A549 (cell line): ENCODE measurements at regions not wholly inside any gene's neighbourhood (a gene's known extent, or its start where the extent isn't known, plus 50 kb on each side); places are given as distances from the start of the nearest gene placed in this dataset.

Experiments used
- BHLHE40 ChIP-seq: IDR thresholded peaks from 2 replicates; pipeline ENCODE4 v1.6.1; 2012; ENCODE audit warnings: low read depth, low read length, inconsistent platforms
- EP300 ChIP-seq, 2 experiments: fragments of >200 bp; sonication (Bioruptor Twin); formaldehyde crosslinking; IDR thresholded peaks; 2 replicates in 1 of 2; 3 replicates in 1 of 2; pipeline ENCODE4 v1.6.1; 2016 to 2017
- GATA3 ChIP-seq: IDR thresholded peaks from 2 replicates; pipeline ENCODE4 v1.6.1; 2012; ENCODE audit warnings: borderline replicate concordance
- JUN ChIP-seq, 2 experiments: fragments of >200 bp; sonication (Bioruptor Twin); formaldehyde crosslinking; IDR thresholded peaks; 2 replicates in 1 of 2; 3 replicates in 1 of 2; pipeline ENCODE4 v1.6.1; 2016 to 2017
- NFE2L2 ChIP-seq: fragments of 150-350 bp; conservative IDR thresholded peaks from 2 replicates; pipeline ENCODE4 v1.6.1; 2014; ENCODE audit warnings: low read length
- PHF8 ChIP-seq: fragments of 200-600 bp; sonication (generic); IDR thresholded peaks from 2 replicates; pipeline ENCODE4 v1.6.1; 2016; ENCODE audit warnings: low read depth, mild to moderate bottlenecking, antibody characterized with exemption, moderate library complexity, borderline replicate concordance
- POLR2A ChIP-seq: IDR thresholded peaks from 2 replicates; pipeline ENCODE4 v1.6.1; 2012; ENCODE audit warnings: mild to moderate bottlenecking, low read length
- RAD21 ChIP-seq, 2 experiments: fragments of >200 bp in 1 of 2; sonication (Bioruptor Twin) in 1 of 2; formaldehyde crosslinking in 1 of 2; IDR thresholded peaks in 1 of 2; conservative IDR thresholded peaks in 1 of 2; 2 replicates in 1 of 2; 3 replicates in 1 of 2; pipeline ENCODE4 v1.6.1; 2012 to 2018; ENCODE audit warnings: inconsistent platforms in 1 of 2
- RCOR1 ChIP-seq: fragments of 150-350 bp; IDR thresholded peaks from 2 replicates; pipeline ENCODE4 v1.6.1; 2014; ENCODE audit warnings: antibody characterized with exemption, low read length, low read depth
- SMC3 ChIP-seq: fragments of >200 bp; sonication (Bioruptor Twin); formaldehyde crosslinking; IDR thresholded peaks from 3 replicates; pipeline ENCODE4 v1.6.1; 2018; ENCODE audit warnings: inconsistent platforms
- TF ChIP-seq, protein P1 (sequence below): fragments of >200 bp; sonication (Bioruptor Twin); formaldehyde crosslinking; IDR thresholded peaks from 3 replicates; pipeline ENCODE4 v1.5.1; 2016

DNA sequence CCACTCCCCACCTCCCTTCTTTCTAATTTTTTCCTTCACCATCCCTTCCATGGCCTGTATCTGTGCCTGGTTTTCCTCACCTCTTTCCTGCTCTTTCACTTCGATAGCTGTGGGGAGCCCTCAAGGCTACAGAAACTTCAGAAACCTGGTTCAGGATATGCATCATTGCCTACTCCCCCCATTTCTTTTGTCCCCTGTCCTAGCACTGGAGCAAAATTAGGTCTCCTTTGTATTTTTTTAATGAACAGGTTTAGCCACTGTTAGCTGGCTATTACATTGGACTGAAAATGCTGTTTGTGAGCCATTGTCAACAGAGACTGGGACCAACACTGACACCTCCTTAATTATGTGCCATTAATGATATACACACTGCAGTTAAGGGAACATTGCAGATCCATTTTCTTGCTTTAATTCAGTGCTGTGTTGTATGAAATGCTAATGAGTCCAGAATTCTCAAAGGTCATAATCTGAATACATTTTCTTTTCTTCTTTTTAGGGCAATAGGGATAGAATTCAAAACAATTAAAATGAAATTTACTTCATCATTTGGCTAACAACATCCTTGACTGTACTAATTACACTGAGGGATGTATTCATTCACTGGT lies 138.6 kb downstream of the PDCD6IP start:
- no peak for TF ChIP-seq POLR2A
- no peak for TF ChIP-seq PHF8
- TF ChIP-seq BHLHE40, result no peak
- TF ChIP-seq, protein P1, sequence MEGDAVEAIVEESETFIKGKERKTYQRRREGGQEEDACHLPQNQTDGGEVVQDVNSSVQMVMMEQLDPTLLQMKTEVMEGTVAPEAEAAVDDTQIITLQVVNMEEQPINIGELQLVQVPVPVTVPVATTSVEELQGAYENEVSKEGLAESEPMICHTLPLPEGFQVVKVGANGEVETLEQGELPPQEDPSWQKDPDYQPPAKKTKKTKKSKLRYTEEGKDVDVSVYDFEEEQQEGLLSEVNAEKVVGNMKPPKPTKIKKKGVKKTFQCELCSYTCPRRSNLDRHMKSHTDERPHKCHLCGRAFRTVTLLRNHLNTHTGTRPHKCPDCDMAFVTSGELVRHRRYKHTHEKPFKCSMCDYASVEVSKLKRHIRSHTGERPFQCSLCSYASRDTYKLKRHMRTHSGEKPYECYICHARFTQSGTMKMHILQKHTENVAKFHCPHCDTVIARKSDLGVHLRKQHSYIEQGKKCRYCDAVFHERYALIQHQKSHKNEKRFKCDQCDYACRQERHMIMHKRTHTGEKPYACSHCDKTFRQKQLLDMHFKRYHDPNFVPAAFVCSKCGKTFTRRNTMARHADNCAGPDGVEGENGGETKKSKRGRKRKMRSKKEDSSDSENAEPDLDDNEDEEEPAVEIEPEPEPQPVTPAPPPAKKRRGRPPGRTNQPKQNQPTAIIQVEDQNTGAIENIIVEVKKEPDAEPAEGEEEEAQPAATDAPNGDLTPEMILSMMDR, result no peak
- TF ChIP-seq GATA3, result no peak
- TF ChIP-seq RAD21 (conservative IDR thresholded peaks at IDR 0.05 in 1 of 2, IDR thresholded peaks at IDR 0.05 in 1 of 2), result no peak
- no peak for TF ChIP-seq SMC3
- TF ChIP-seq JUN (IDR thresholded peaks at IDR 0.05), result no peak
- TF ChIP-seq EP300 (IDR thresholded peaks at IDR 0.05), result no peak
- no peak for TF ChIP-seq RCOR1
- no peak for TF ChIP-seq NFE2L2
